CD4-positive, alpha-beta memory T cell (primary cell): ENCODE measurements at regions not wholly inside any gene's neighbourhood (a gene's known extent, or its start where the extent isn't known, plus 50 kb on each side); places are given as distances from the start of the nearest gene placed in this dataset.

ENCODE experiments used
- CTCF ChIA-PET: fragments of 350-600 bp; sonication (Branson Sonifier 250); formaldehyde crosslinking; loops from one replicate; lab custom pipeline; 2021; ENCODE audit warnings: inconsistent platforms; ENCODE audit not compliant: partially characterized antibody; lab: Charles Lee
- POLR2A ChIA-PET: fragments of 350-600 bp; sonication (Branson Sonifier 250); formaldehyde crosslinking; loops from one replicate; lab custom pipeline; 2021; ENCODE audit not compliant: partially characterized antibody; lab: Charles Lee
- DNase-seq, 5 donors: peaks; one replicate each; pipeline versions ENCODE4 v3.0.0 to v3.0.0-alpha.2; 2020 to 2022; ENCODE audit warnings: mixed read lengths in 1 of 5
- H3K27ac ChIP-seq: one replicate; pipeline ENCODE4 v1.7.0; 2013; ENCODE audit warnings: low read depth, low read length
- H3K27me3 ChIP-seq: 2 replicates; pipeline ENCODE4 v1.7.0; 2013; ENCODE audit warnings: mild to moderate bottlenecking, low read length, moderate library complexity; ENCODE audit not compliant: insufficient read depth
- H3K36me3 ChIP-seq: 2 replicates; pipeline ENCODE4 v1.7.0; 2013; ENCODE audit warnings: mild to moderate bottlenecking, low read length, moderate library complexity; ENCODE audit not compliant: insufficient read depth
- H3K4me1 ChIP-seq: 2 replicates; pipeline ENCODE4 v1.7.0; 2013; ENCODE audit warnings: mild to moderate bottlenecking, low read length, moderate library complexity; ENCODE audit not compliant: insufficient read depth
- H3K4me3 ChIP-seq, 2 donors: one replicate each; pipeline ENCODE4 v1.7.0; 2013; ENCODE audit warnings: low read length in 2 of 2, mild to moderate bottlenecking in 1 of 2
- H3K9me3 ChIP-seq, 2 donors: one replicate each; pipeline ENCODE4 v1.7.0; 2013; ENCODE audit warnings: low read length in 2 of 2, control low read depth in 1 of 2; ENCODE audit not compliant: control insufficient read depth in 1 of 2
- H3K27ac Mint-ChIP-seq, 7 donors: one replicate each; pipeline ENCODE4 v1.8.0; 2020 to 2021; ENCODE audit warnings: mixed read lengths in 7 of 7, mild to moderate bottlenecking in 6 of 7, inconsistent platforms in 3 of 7, moderate library complexity in 3 of 7
- H3K27me3 Mint-ChIP-seq, 2 donors: one replicate each; pipeline ENCODE4 v1.8.0; 2020 to 2021; ENCODE audit warnings: mixed read lengths in 2 of 2
- H3K36me3 Mint-ChIP-seq, 2 donors: one replicate each; pipeline ENCODE4 v1.8.0; 2020 to 2021; ENCODE audit warnings: mixed read lengths in 2 of 2, inconsistent platforms in 1 of 2, mild to moderate bottlenecking in 1 of 2
- H3K4me1 Mint-ChIP-seq, 4 donors: one replicate each; pipeline ENCODE4 v1.8.0; 2020 to 2021; ENCODE audit warnings: mixed read lengths in 4 of 4, mild to moderate bottlenecking in 1 of 4
- H3K4me3 Mint-ChIP-seq, 8 donors: one replicate each; pipeline ENCODE4 v1.8.0; 2020 to 2021; ENCODE audit warnings: mixed read lengths in 8 of 8, mild to moderate bottlenecking in 7 of 8, moderate library complexity in 6 of 8, inconsistent platforms in 3 of 8
- H3K9me3 Mint-ChIP-seq, 8 donors: one replicate each; pipeline ENCODE4 v1.8.0; 2020 to 2021; ENCODE audit warnings: mixed read lengths in 8 of 8, mild to moderate bottlenecking in 5 of 8, inconsistent platforms in 3 of 8, moderate library complexity in 1 of 8
- intact Hi-C: fragments of 100-400 bp; cut with micrococcal nuclease; formaldehyde crosslinking; loops from one replicate; pipeline ENCODE4 v1.15.1; 2023

DNA sequence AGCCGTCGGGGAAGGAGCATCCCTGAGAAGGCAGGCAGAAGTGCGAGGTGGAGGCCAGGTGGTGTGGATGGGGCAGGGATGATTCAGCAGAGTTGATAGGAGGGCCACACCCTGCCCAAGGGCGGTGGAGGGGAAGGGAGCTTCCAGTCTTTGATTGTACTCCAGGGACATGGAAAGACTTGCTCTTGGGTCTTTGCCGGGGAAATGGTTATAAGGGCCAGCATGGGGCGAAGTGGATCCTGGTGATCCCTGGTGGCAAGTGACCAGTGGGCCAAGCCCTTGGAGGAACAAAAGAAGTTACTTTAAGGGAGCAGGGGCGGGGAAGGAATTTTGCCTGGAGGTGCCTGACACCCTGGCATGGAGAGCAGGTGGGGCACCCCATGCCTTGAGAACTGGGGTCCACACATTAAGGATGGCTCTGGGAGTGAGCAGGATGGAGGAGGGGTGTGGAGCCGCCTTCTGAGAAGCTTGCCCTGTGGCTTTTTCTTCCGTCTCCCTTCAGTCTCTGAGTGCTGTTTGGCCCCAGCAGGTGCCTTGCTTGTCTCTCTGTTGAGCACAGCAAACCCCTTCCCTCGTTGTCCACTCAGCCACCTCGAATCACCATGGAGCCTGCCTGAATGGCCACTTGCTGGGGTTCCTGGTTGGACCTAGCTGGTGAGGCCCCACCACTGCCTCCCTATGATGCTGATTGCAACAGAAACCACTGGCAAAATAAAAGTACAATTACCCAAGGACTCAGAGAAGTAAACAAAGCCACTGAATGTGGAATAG lies 83.9 kb downstream of the RAMP3 start:
- H3K4me1 ChIP-seq = no peaks in the 10 kb centered on the region
- no peaks in the 10 kb centered on the region for H3K36me3 Mint-ChIP-seq
- ChIA-PET CTCF (interaction anchor here (1.6 kb wide), 1 partner anchor 19 kb away, joined by 5 read pairs; no protein-coding TSS in a partner anchor), POLR2A (no interaction called here)
- peak overlapping the region in 2 of 7 donors; percentile 14 to 65 for H3K27ac Mint-ChIP-seq
- peaks cover 21 to 37% of the 10 kb centered on the region in 2 donors for H3K27me3 Mint-ChIP-seq
- H3K4me1 Mint-ChIP-seq = peaks cover 0 to 4% (median 0%) of the 10 kb centered on the region in 4 donors
- intact Hi-C loops = no loop called here
- H3K9me3 Mint-ChIP-seq = peaks cover 0 to 4% (median 0%) of the 10 kb centered on the region in 8 donors
- H3K27ac ChIP-seq = no peak overlapping the region
- no peak overlapping the region for H3K4me3 ChIP-seq
- no peak for DNase-seq
- H3K27me3 ChIP-seq = peaks cover 4% of the 10 kb centered on the region
- H3K4me3 Mint-ChIP-seq = no peak overlapping the region
- H3K36me3 ChIP-seq = no peaks in the 10 kb centered on the region
- H3K9me3 ChIP-seq = no peaks in the 10 kb centered on the region

DNA sequence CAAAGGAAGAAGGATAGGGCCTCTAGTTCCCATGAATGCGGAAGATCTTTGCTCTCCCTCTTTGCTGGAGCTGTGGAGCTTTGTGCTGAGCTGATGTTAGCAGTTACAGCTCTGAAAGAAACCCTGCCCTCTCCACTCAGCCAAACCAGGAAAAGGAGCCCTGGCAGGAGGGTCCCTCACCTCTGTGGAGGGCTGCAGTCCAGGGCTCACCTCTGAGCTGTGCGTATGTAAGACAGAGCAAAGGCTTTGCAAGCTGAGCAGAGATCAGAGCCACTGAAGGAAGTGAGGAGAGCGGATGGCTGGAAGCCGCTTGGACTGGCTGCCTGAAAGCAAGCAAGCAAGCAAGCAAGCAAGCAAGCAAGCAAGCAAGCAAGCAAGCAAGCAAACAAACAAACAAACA lies 84.7 kb downstream of the RAMP3 start:
- Histone ChIP-seq H3K36me3 (no peaks in the 10 kb centered on the region), H3K4me1 (no peaks in the 10 kb centered on the region), H3K27ac (no peak overlapping the region), H3K27me3 (peaks cover 4% of the 10 kb centered on the region), H3K9me3 (no peaks in the 10 kb centered on the region), H3K4me3 (no peak overlapping the region)
- peak overlapping the region in 1 of 8 donors; percentile 12 for H3K4me3 Mint-ChIP-seq
- ChIA-PET POLR2A (no interaction called here), CTCF (no interaction called here)
- peaks cover 21 to 37% of the 10 kb centered on the region in 2 donors for H3K27me3 Mint-ChIP-seq
- no peaks in the 10 kb centered on the region for H3K36me3 Mint-ChIP-seq
- no peak for DNase-seq
- peaks cover 0 to 11% (median 3%) of the 10 kb centered on the region in 8 donors for H3K9me3 Mint-ChIP-seq
- intact Hi-C loops = no loop called here
- peaks cover 0 to 4% (median 0%) of the 10 kb centered on the region in 4 donors for H3K4me1 Mint-ChIP-seq
- no peak overlapping the region for H3K27ac Mint-ChIP-seq

DNA sequence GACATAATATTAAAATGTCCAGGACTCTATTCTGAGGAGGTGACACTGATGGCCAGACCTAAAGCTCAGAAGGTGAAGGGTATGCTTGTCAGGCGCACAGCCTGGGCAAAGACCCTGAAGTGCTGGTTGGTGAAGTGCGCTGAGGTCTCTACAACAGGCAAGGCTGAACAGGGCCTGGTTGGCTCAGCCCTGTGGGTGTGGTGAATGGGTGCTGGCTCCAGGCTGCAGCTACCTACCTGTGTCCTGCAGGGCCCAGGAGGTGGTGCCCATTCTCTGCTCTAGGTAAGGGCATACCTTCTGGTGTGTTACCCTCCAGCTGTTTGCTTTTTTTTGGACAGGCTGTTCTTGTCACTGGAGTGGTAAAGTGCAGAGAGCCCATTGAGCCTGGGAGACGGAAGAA lies 85.1 kb downstream of the RAMP3 start:
- Histone ChIP-seq H3K4me1 (no peaks in the 10 kb centered on the region), H3K36me3 (no peaks in the 10 kb centered on the region), H3K4me3 (no peak overlapping the region), H3K27me3 (peaks cover 4% of the 10 kb centered on the region), H3K9me3 (no peaks in the 10 kb centered on the region), H3K27ac (no peak overlapping the region)
- POLR2A ChIA-PET = no interaction called here
- Mint-ChIP-seq H3K9me3 (peaks cover 0 to 14% (median 7%) of the 10 kb centered on the region in 8 donors), H3K27me3 (peaks cover 24 to 37% of the 10 kb centered on the region in 2 donors), H3K36me3 (no peaks in the 10 kb centered on the region), H3K4me3 (no peak overlapping the region), H3K4me1 (peaks cover 0 to 4% (median 0%) of the 10 kb centered on the region in 4 donors), H3K27ac (no peak overlapping the region)
- intact Hi-C loops = no loop called here
- CTCF ChIA-PET = no interaction called here
- no peak for DNase-seq

DNA sequence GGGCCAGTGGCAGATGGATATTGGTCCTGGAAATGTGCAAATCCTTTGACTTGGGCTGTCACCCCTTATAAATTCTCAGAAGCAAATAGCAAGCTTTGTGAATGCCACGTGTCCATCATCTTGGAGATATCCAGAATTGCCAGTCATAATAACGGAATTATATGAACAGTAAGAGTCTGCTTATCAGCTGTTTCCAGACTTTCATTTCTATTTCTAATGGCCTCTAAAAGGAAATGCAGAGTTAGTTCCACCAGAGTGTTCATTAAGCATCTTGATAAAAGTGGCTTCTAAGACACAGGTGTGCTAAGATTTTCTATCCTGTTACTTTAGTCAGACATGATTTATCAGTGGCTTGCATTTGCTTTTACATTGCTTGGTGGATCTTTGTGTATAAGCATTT lies 87.4 kb downstream of the RAMP3 start:
- no peak overlapping the region for H3K4me3 ChIP-seq
- Mint-ChIP-seq H3K4me1 (peaks cover 0 to 2% (median 0%) of the 10 kb centered on the region in 4 donors), H3K4me3 (no peak overlapping the region), H3K27me3 (peaks cover 25 to 34% of the 10 kb centered on the region in 2 donors), H3K27ac (no peak overlapping the region), H3K9me3 (peaks cover 0 to 19% (median 8%) of the 10 kb centered on the region in 8 donors), H3K36me3 (no peaks in the 10 kb centered on the region)
- ChIA-PET CTCF (no interaction called here), POLR2A (no interaction called here)
- H3K4me1 ChIP-seq = no peaks in the 10 kb centered on the region
- H3K27me3 ChIP-seq = peaks cover 4% of the 10 kb centered on the region
- intact Hi-C loops = no loop called here
- H3K36me3 ChIP-seq = no peaks in the 10 kb centered on the region
- H3K27ac ChIP-seq = no peak overlapping the region
- H3K9me3 ChIP-seq = no peaks in the 10 kb centered on the region
- DNase-seq = no peak

DNA sequence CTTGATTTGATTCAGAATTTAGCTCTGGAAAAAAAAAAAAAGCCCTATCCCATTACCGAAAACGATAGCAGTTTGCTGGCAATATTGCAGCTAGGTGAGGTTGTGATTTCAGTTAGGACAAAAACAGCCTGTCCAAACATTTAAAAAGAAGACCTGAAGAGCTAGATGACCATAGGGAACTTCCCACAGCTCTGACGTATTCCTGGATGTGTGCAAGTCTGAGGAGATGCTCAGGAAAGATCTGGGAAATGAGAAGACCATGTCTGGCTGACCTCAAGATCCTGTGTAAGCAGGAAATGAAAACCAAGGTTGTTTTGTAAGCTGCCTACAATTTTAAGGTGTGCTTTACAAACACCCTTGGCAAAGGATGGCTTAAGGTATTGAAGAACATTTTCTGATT lies 88.7 kb downstream of the RAMP3 start:
- Histone ChIP-seq H3K4me3 (no peak overlapping the region), H3K36me3 (no peaks in the 10 kb centered on the region), H3K4me1 (no peaks in the 10 kb centered on the region), H3K27ac (no peak overlapping the region), H3K27me3 (peaks cover 4% of the 10 kb centered on the region), H3K9me3 (no peaks in the 10 kb centered on the region)
- peaks cover 0 to 19% (median 8%) of the 10 kb centered on the region in 8 donors for H3K9me3 Mint-ChIP-seq
- no peak for DNase-seq
- ChIA-PET CTCF (interaction anchor here (1.1 to 1.3 kb wide), 2 partner anchors 10 to 92 kb away, joined by 3 read pairs; no protein-coding TSS in a partner anchor), POLR2A (no interaction called here)
- H3K27ac Mint-ChIP-seq = no peak overlapping the region
- intact Hi-C loops = no loop called here
- peaks cover 20 to 27% of the 10 kb centered on the region in 2 donors for H3K27me3 Mint-ChIP-seq
- peaks cover 0 to 2% (median 0%) of the 10 kb centered on the region in 4 donors for H3K4me1 Mint-ChIP-seq
- no peaks in the 10 kb centered on the region for H3K36me3 Mint-ChIP-seq
- no peak overlapping the region for H3K4me3 Mint-ChIP-seq

DNA sequence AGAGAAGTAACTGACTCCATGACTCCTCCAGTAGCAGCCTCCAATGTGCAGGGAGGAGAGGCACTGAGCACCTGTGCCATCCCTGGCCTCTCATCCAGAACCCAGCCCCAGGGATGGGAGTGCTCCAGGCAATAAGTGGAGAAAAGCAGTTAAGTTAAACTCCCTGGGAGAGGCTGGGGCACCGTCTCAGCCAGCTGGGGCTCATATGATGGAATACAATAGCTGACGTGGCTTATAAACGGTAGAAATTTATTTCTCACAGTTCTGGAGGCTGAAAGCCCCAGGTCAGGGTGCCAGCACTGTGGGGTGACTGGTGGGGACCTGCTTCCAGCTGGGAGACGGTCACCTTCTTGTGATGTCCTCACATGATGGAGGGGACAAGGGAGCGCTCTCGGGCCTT lies 94.7 kb downstream of the RAMP3 start:
- H3K27ac Mint-ChIP-seq = no peak overlapping the region
- H3K4me1 Mint-ChIP-seq = no peaks in the 10 kb centered on the region
- peaks cover 15 to 25% of the 10 kb centered on the region in 2 donors for H3K27me3 Mint-ChIP-seq
- Histone ChIP-seq H3K4me1 (no peaks in the 10 kb centered on the region), H3K27ac (no peak overlapping the region), H3K27me3 (no peaks in the 10 kb centered on the region), H3K36me3 (no peaks in the 10 kb centered on the region), H3K4me3 (no peak overlapping the region), H3K9me3 (no peaks in the 10 kb centered on the region)
- ChIA-PET POLR2A (no interaction called here), CTCF (interaction anchor here (2.7 kb wide), 1 partner anchor 8 kb away, joined by 15 read pairs; no protein-coding TSS in a partner anchor)
- H3K36me3 Mint-ChIP-seq = no peaks in the 10 kb centered on the region
- no peak overlapping the region for H3K4me3 Mint-ChIP-seq
- peaks cover 0 to 13% (median 5%) of the 10 kb centered on the region in 8 donors for H3K9me3 Mint-ChIP-seq
- no peak for DNase-seq
- intact Hi-C loops = no loop called here

DNA sequence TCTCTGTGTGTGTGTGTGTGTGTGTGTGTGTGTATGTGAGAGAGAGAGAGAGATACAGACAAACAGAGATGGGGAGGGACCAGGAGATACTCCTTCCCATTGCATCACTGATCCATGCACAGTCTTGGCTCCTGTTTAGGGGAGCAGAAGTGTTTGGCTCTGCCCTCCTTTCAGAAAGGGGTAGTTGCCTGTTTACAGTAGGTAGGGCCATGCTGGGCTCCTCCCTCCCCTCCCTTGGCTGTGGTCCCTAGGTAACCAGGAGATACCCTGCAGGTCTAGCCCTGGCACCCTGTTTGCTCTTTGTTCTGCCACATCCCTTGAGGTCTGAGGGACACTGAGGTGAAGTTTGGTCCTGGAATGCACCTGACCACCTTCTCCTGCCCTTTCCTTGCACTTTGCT lies 95.3 kb downstream of the RAMP3 start:
- no peaks in the 10 kb centered on the region for H3K36me3 Mint-ChIP-seq
- Histone ChIP-seq H3K4me1 (no peaks in the 10 kb centered on the region), H3K27ac (no peak overlapping the region), H3K36me3 (no peaks in the 10 kb centered on the region), H3K27me3 (no peaks in the 10 kb centered on the region), H3K4me3 (no peak overlapping the region), H3K9me3 (no peaks in the 10 kb centered on the region)
- CTCF ChIA-PET = interaction anchor here (2.7 kb wide), 1 partner anchor 7 kb away, joined by 15 read pairs; no protein-coding TSS in a partner anchor
- H3K9me3 Mint-ChIP-seq = peaks cover 0 to 7% (median 0%) of the 10 kb centered on the region in 8 donors
- H3K27me3 Mint-ChIP-seq = peaks cover 14 to 26% of the 10 kb centered on the region in 2 donors
- no peak overlapping the region for H3K27ac Mint-ChIP-seq
- no peak overlapping the region for H3K4me3 Mint-ChIP-seq
- intact Hi-C loops = no loop called here
- no peaks in the 10 kb centered on the region for H3K4me1 Mint-ChIP-seq
- no peak for DNase-seq
- POLR2A ChIA-PET = no interaction called here
